ENCODE measurements at regions not wholly inside any gene's neighbourhood (a gene's known extent, or its start where the extent isn't known, plus 50 kb on each side); places are given as distances from the start of the nearest gene placed in this dataset.

GRCh38 chr9:91160599-91161464 lies 200.9 kb downstream of the AUH start:
- no peak for DNase-seq (ENCODE audit: extremely low read depth in 1 of 11, low read depth in 9 of 11, low spot score in 4 of 11)

DNA sequence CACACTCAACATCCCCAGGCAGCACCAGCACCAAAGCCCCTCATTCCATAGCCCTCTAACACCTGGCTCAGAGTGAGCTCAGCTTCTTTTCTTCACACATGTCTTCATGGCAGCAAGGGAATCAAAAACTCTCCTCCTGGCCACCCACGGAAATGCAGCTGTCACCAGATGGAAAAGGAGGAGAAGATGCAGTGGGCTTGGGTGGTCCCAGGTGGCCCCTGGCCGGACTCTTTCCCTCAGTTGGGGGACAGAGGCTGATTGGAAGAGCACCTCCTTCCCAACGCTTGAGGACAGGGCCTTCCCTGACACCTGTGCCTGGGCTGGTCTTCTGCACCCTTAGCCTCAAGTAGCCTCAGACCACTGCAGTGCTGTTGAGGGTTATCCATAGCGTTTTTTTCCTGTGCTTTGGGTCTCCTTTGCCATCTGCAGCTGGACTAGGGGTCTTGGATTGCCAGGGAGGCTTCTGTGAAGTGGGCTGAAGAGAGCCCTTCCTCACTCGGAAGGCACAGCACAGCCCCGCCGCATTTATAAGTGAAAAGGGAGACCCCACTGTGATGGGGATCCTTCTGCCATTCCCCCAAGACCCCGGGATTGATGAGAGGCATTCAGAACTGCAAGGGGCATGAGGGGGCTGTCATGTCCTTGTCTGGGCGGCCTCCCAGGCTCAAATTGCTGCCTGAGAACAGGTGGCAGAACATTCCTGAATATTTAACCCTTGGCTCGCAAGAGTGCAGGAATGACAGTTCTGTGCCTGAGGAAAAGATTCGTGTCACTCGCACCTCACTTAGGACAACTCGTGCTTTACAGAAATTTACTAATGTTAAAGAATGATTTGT lies 200.0 kb downstream of the AUH start:
- DNase-seq (ENCODE audit: extremely low read depth in 1 of 11, low read depth in 9 of 11, low spot score in 4 of 11), result no peak

- DNase-seq (ENCODE audit: extremely low read depth in 1 of 11, low read depth in 9 of 11, low spot score in 4 of 11), result no peak
These were observed 199.4 kb downstream of the AUH start for GRCh38 chr9:91162311-91162710.

- no peak for DNase-seq (ENCODE audit: extremely low read depth in 1 of 11, low read depth in 9 of 11, low spot score in 4 of 11)
These were observed 198.8 kb downstream of the AUH start for GRCh38 chr9:91162784-91163443.

DNA sequence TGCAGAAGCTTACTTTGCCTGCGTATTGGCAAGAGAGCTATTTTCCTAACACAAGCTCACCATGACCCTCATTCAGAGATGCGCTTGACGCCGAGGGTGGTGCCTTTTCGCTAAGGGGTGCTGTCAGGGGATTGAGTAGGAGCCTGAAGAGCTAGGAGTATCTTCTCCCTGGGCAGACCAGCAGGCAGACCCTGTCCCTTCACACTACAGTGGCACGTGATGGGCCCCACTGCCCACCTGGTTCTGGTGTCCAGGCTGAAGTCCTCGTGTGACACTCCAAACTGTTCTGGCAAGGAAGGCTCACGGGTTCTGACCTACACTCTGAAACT lies 198.3 kb downstream of the AUH start:
- no peak for DNase-seq (ENCODE audit: extremely low read depth in 1 of 11, low read depth in 9 of 11, low spot score in 4 of 11)

DNA sequence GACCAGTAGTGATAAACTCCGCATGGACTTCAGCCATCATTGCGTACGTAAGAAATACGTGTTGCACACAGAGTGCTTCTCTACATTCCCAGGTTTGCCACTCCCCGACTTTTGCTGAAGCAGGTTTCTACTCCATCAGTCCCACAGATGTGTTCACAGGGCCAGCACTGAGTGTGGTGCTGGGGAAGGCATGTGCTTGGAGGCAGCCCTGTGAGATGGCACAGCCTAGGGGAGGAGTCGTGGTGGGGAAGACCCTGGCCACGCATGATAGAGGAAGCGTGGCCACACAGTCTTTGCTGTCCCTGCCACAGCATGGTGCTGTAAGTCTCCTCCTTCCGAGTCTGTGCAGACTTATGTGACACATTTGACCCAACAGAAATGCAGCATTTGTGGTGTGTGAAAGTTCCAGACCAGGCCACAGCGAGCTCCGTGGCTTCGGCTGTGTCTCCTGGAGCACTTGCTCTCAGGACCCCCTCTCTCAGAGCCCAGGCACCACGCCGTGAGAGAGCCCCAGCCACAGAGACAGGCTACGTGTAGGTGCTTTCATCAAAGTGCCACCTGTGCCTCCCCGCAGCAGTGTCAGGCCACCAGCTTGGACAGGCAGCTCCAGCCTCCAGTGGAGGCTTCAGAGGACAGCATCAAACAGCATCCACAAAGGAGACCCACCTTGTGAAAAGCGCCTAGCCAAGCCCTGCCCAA lies 197.8 kb downstream of the AUH start:
- DNase-seq (ENCODE audit: extremely low read depth in 1 of 11, low read depth in 9 of 11, low spot score in 4 of 11), result no peak

All from renal cortex interstitium (tissue), 11 donors.